Sigmoid colon (tissue), 4 donors: ENCODE measurements at regions not wholly inside any gene's neighbourhood (a gene's known extent, or its start where the extent isn't known, plus 50 kb on each side); places are given as distances from the start of the nearest gene placed in this dataset.

ENCODE experiments used
- POLR2AphosphoS5 ChIP-seq, 4 donors: sonication (generic); formaldehyde crosslinking; IDR thresholded peaks; one replicate each; pipeline ENCODE4 v1.6.1; 2017; ENCODE audit warnings: antibody characterized with exemption in 4 of 4
- TF ChIP-seq, protein P1 (sequence below), 4 experiments: fragments of 450-650 bp in 3 of 4; fragments of 200-600 bp in 1 of 4; IDR thresholded peaks; one replicate each; pipeline ENCODE4 v1.5.1; 2016 to 2019; ENCODE audit warnings: antibody characterized with exemption in 4 of 4, mild to moderate bottlenecking in 3 of 4, moderate library complexity in 2 of 4

DNA sequence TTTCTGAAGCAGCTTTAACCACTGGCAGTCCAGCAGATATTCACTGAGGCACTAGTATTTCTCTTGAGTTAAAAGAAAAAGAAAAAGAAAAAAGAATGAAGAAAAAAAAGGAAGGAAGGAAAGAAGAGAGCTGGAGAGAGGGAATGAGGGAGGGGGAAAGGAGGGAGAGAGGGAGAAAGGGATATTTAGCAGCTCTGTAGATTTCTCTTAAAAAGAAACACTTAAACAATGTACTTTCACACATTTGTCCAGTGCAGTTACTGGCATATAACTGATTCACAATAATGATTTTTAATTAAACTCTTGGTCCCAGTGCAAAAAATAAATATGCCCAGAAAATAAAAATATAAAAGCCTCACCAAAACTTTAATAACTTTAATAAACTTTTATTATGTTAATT lies 386.4 kb downstream of the KCNJ2 start:
- TF ChIP-seq, protein P1, sequence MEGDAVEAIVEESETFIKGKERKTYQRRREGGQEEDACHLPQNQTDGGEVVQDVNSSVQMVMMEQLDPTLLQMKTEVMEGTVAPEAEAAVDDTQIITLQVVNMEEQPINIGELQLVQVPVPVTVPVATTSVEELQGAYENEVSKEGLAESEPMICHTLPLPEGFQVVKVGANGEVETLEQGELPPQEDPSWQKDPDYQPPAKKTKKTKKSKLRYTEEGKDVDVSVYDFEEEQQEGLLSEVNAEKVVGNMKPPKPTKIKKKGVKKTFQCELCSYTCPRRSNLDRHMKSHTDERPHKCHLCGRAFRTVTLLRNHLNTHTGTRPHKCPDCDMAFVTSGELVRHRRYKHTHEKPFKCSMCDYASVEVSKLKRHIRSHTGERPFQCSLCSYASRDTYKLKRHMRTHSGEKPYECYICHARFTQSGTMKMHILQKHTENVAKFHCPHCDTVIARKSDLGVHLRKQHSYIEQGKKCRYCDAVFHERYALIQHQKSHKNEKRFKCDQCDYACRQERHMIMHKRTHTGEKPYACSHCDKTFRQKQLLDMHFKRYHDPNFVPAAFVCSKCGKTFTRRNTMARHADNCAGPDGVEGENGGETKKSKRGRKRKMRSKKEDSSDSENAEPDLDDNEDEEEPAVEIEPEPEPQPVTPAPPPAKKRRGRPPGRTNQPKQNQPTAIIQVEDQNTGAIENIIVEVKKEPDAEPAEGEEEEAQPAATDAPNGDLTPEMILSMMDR (IDR thresholded peaks at IDR 0.05), result no peak
- TF ChIP-seq POLR2AphosphoS5 (IDR thresholded peaks at IDR 0.05), result no peak
